ENCODE measurements at regions not wholly inside any gene's neighbourhood (a gene's known extent, or its start where the extent isn't known, plus 50 kb on each side); places are given as distances from the start of the nearest gene placed in this dataset.

DNA sequence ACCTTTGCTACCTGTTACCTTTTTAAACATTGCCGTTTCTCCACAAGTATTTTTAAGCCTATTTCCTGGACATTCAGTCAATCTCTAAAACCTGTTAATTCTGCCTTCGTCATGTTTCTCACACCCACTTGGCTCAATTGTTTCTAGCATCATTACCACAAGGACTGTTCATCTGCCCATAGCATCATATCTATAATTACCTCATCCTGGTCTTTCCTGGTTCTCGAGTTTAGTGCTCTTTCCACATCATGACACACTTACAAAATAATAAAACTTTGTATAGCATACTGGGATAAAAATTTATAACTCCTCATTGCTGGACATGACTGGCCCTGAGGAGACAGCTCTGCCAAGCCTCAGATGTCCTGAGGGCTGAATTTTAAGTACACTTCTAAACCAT lies 104.8 kb downstream of the CYB561 start:
- ATAC-seq (ENCODE audit: poor library complexity), result no peak

DNA sequence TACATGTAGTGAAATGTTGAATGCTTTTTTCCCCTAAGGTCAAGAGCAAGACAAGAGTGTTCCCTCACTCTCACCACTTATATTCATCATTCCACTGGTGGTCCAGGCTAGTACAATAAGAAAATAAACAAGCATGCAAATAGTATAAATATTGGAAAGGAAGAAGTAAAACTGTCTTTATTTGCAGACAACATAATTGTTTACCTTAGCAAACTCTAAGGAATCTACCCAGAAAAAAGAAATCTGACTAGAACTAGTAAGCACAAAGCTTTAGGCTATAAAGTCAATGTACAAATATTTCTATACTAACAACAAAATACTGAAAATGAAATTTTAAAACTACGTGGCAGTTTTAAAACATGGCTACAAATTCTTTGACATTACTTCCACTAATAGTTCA lies 101.7 kb downstream of the CYB561 start:
- DNase-seq (no peak), ATAC-seq (ENCODE audit: poor library complexity) (no peak)
- intact Hi-C loops (cut with DNase I), result no loop called here

More for the DNA sequence above, 104.8 kb downstream of the CYB561 start:
- no peak for DNase-seq
- intact Hi-C loops (cut with DNase I), result no loop called here

DNA sequence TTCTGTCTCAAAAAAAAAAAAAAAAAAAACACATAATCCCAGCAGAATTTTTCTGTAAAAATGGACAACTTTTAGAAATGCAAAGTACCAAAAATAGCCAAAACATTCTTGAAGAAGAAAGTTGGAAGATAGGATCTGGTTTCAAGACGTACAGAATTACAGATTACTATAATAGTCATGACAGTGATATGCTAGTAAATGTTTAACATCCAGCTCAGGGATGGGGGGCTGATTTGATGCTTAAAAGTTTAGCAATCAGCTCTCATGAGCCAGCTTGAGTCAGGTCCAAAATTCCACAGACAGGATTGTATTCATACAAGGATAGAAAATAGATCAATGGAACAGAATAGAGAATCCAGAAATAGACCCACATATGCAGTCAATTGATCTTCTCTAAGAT lies 100.5 kb downstream of the CYB561 start:
- intact Hi-C loops (cut with DNase I), result no loop called here
- ATAC-seq (ENCODE audit: poor library complexity) (no peak), DNase-seq (no peak)

DNA sequence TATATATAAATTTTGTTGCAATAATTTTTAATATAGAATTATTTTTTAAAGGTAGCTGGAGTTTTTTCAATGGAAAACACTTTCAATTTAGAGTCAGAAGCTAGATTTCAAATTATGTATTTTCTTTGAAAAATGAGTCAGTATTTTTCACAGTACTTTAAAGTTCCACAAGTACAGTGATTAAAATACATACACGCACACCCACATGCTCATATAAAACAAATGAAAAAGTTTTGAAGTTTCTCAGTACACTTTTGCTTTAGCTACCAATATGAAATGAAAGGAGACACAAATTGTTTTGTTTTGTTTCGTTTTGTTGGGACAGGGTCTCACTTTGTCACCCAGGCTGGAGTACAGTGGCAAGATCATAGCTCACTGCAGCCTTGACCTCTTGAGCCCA lies 98.6 kb downstream of the CYB561 start:
- intact Hi-C loops (cut with DNase I), result no loop called here
- ATAC-seq (ENCODE audit: poor library complexity) (no peak), DNase-seq (no peak)

DNA sequence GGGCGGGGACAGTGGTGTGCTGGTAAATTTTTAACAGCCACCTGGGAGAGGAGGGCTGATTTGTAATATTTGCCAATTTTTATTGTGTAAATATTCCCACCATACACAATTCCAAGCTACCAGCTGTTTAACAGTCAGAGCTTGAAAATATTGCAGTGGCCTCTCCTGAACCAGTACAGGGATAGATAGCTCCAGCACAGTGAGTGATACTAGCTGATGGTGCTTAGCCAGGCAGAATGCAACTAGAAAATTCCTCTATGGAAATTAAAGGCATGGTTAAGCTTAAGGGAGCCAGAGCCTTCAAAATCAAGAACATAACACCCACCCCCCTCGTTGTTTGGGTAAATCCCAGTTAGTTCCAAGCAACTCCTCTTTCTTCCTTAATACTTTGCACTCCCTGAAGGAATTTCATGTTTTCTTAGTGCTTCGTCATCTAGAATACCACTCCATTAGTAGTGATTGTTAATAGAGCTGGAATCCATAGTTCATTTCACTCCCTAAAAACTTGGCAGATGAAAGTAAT lies 96.6 kb downstream of the CYB561 start:
- intact Hi-C loops (cut with DNase I), result no loop called here
- DNase-seq, result no peak
- ATAC-seq (ENCODE audit: poor library complexity), result no peak

DNA sequence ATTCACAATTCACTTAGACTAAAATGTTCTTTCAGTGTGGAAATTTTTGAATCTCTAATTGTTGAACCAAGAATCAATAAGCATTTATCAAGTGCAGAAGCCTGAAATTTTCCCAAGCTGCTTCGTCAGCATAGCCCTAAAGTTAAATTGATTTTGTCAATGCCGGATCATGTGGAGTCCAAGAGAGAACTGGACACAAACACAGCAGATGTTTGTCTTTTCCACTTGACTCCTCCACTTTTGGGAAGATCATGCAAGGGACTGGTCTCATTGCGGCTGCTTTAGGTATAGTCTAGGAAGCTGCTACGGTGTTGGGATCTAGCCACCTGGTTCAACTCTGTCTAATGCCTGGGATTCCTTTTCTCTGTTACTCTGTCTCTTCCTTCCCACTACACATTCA lies 95.7 kb downstream of the CYB561 start:
- no peak for ATAC-seq (ENCODE audit: poor library complexity)
- intact Hi-C loops (cut with DNase I), result no loop called here
- no peak for DNase-seq

DNA sequence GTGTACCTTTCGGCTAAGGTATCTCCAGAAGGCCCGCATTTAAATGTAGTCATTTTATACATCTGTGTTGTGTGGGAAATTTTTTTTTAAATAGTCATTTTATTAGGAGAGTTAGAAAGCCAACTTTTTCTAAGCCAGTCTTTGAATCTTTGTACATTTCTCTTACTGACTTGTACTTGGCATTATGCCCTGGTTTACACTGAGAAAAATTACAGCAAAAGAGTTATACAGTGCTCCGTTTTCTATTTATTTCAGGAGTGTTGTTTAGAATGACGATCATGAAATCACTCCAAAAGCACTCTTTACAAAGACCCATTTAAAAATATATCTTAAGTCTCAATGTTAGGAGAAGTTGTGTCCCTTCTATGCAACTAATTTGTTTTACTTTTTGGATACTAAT lies 91.8 kb downstream of the CYB561 start:
- intact Hi-C loops (cut with DNase I), result no loop called here

DNA sequence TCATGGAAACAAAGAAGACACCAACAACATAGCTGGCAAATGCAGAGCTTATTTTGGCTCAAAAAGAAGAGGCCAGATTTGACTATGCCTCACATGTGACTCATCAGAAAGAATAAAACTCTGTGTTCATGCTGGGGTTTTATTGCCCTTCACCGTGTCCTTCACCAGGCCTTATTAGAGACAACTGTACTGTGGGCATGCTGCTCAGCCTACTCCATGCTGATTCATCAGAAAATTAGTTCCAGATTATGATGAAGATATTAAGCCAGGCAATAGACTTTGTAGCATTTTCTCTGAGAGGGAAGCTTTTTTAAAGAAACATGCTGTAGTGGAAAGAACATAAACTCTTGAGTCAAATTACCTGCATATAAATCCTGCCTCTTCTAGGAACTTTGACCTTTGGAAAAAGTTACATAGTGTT lies 89.8 kb downstream of the CYB561 start:
- intact Hi-C loops (cut with DNase I), result no loop called here
- ATAC-seq (ENCODE audit: poor library complexity) (peak; percentile 66), DNase-seq (no peak)

More for the DNA sequence above, 91.8 kb downstream of the CYB561 start:
- no peak for DNase-seq
- ATAC-seq (ENCODE audit: poor library complexity), result no peak

DNA sequence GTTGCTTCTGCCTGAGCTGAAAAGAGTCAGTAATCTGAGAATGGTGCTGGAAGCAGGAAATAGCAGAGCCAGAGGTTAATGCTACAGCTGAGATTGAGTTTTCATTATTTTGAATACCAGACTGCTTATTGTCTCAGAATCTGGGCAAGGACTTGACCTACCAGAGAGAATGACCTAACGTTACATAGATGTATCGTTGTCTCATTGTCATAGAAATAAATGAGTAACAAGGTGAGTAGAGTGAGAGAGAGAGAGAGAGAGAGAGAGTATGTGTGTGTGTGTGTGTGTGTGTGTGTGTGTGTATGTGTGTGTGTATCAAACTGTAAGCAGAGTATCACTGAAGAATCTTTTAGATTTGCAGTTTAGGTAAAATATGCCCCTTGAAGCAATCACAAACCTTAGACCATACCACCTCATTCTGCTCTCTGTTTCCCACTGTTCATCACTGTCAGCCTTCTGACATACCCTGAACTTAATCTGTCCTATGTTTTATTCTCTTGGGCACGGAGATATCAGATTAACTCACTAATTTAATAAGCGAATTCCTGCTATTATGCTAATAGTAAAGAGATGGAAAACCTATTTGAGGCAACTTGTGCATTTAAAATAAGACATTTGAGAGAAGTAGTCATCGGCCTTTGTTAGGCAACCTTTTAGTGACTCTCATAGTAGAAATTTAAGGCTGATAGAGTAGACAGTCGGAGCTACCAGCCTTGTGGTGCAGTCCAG lies 87.8 kb downstream of the CYB561 start:
- intact Hi-C loops (cut with DNase I), result no loop called here
- ATAC-seq (ENCODE audit: poor library complexity), result no peak
- no peak for DNase-seq

DNA sequence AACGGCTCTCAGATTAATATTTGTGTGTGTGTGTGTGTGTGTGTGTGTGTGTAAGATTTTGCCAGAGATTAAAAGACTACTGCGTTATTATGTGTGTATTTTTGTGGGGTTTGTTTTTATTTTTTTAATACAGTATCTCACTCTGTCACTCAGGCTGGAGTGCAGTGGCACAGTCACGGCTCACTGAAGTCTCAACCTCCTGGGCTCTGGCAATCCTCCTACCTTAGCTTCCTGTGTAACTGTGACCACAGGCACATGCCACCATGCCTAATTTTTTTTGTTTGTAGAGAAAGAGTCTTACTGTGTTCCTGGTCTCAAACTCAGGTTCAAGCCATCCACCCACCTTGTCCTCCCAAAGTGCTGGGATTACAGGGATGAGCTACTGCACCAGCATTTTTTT lies 87.2 kb downstream of the CYB561 start:
- intact Hi-C loops (cut with DNase I), result no loop called here
- ATAC-seq (ENCODE audit: poor library complexity), result no peak

DNA sequence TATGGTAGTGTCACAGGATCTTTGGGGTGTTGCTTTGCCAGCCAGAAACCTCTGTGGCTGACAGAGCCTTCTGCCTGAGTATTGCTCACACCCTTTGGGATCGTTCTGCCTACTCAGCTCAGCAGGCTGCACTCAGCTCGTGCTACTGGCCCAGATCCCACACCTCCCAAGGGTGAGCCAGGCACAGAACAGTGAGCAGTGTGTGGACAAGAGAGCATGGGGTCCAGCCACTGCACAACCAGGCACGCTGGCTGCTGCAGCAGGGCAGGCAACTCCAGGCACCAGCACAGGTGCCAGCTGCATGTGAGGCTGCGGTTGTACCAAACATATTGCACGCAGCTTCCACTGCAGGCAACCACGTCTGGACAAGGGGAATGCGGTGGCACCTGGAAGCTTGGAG lies 84.9 kb downstream of the CYB561 start:
- DNase-seq (peak; percentile 50), ATAC-seq (ENCODE audit: poor library complexity) (peak; percentile 31)
- intact Hi-C loops (cut with DNase I), result no loop called here

More for the DNA sequence above, 87.2 kb downstream of the CYB561 start:
- DNase-seq, result no peak

DNA sequence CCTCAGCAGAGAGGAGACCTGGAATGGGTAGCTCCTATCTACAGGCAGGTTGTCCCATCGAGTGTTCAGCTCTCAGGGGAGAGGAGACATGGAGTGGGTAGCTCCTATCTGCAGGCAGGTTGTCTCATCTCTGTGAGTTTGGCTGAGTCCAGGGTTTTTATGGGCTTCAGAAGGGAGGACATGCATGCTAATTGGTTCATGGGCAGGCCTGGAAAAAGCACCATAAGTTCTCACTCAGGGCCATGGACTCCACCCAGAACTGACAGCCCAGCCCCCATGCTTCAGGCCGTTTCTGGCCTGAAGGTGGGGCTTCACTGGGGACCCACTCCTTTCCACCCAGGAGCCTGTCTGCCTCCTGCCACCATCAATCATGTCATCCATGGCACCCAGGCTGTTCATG lies 84.0 kb downstream of the CYB561 start:
- no peak for DNase-seq
- no peak for ATAC-seq (ENCODE audit: poor library complexity)
- intact Hi-C loops (cut with DNase I), result no loop called here

DNA sequence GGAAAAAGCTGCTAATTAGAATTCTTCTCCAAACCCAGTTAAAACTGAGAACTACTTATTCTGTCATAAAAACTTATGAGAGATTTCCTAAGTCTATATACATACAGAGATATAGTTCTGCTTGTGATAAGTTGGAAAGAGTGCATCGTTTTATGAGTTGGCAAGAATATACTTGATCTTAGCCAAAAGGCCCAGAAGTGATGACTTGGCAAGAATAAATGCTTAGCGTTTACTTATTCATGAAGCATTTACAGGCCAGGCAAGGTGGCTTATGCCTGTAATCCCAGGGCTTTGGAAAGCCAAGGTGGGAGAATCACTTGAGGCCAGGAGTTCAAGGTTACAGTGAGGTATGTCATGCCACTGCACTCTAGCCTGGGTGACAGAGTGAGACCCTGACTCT lies 81.7 kb downstream of the CYB561 start:
- ATAC-seq (ENCODE audit: poor library complexity), result peak; percentile 18
- intact Hi-C loops (cut with DNase I), result no loop called here
- DNase-seq, result no peak

DNA sequence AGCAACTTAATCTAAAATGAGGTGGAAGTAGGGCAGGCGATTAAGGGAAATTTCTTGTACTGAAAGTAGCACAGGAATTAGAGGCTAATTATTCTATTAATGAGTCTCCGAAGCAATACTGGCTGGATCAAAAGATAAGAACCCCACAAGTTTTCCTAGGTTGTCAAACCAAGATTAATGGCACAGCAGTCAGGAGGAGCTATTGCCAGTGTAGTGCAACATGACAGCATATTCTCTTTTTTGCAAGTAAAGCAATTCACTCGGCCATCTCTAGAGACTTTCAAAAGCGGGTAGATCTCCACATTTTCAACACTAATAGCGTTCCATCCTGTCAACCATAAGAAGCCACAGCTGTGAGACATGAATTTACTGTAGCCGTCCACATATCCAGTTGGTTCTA lies 81.2 kb downstream of the CYB561 start:
- no peak for DNase-seq
- no peak for ATAC-seq (ENCODE audit: poor library complexity)
- intact Hi-C loops (cut with DNase I), result no loop called here

DNA sequence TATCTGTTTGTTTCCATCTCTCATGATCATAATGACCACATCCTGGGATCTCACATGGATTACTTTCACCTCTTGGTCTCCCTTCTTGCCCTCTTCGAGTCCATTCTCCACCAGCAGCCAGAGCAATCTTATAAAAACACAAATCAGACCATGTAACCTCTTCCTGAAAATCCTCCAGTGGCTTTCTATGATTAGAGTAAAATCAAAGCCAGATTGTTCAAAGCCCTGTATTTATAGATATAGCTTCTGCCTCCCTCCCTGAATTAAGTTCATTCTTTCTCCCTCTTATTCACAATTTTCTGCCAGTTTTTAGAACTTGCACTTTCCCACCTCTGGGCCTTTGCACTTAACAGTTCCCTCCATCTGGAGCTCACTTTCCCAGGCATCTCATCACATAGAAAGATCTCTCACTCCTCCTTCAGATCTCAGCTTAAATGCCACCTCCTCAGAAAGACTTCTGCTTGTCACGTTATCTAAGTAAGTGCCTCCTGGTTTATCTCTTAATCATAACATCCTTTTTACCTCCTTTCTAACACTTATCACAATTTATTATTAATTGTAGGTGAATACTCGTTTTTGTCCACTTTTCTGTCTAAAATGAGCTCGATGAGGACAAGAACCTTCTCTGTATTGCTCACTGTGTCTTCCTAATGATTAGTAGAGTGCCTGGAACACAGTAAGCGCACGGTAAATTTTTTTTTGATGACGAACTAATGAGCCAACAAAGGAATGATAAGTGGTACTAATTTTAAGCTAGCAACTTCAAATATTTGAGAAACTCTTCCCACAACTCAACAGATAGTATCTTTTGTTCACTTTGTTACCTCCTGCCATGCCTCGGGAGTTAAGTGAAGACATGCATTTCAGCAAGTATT lies 80.5 kb downstream of the CYB561 start:
- ATAC-seq (ENCODE audit: poor library complexity) (no peak), DNase-seq (no peak)
- intact Hi-C loops (cut with DNase I), result no loop called here

DNA sequence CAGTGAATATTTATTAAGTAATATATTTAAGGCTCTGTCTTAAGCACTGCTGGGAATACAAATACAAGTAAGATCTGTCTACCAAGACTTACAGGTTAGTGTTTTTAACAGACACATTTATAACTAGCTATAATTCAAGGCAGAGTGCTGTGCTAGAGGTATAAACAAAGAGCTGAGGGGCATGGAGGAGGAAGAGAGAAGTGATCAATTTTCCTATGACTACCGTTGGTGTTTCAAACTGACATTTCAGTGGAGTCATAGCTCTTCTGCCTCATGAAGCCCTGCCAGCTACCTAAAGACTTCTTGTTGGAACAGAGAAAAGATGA lies 79.9 kb downstream of the CYB561 start:
- ATAC-seq (ENCODE audit: poor library complexity), result no peak
- intact Hi-C loops (cut with DNase I), result no loop called here
- no peak for DNase-seq

DNA sequence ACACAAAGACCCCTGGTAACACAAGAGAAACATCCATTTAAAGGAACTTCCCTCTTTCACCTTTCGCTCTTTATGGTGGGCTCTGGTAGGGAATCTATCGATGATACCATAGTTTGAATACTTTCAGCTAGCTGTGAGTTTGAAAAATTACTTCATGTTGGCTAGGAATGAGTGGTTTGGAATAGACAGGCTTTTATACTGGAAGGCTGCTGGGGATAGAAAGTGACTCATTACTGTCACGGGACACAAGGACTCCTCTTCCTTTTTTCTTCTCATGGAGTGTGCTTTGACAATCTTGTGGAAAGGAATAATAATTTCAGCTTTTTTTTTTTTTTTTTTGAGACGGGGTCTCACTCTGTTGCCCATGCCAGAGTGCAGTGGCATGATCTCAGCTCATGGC lies 76.9 kb downstream of the CYB561 start:
- ATAC-seq (ENCODE audit: poor library complexity), result peak; percentile 56

DNA sequence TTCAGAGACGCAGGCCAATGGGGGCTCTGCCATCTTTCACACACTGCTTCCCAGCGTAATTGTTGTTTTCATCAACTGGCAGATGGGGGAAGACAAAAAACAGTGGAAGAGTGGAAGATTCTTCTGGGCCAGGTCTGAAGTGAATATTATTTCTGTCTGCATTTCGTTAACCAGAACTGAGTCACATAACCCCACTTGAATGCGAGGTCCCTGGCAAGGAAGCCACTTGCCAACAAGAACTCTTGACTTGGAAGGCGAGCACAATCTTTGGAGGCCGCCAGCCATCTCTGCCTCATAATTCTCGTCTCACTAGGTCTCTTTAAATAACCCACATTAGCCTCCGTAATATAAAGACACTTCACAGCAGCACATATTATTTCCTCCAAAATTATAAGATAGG lies 75.4 kb downstream of the CYB561 start:
- intact Hi-C loops (cut with DNase I), result no loop called here
- ATAC-seq (ENCODE audit: poor library complexity) (no peak), DNase-seq (no peak)

More for the DNA sequence above, 76.9 kb downstream of the CYB561 start:
- DNase-seq, result no peak
- intact Hi-C loops (cut with DNase I), result no loop called here

DNA sequence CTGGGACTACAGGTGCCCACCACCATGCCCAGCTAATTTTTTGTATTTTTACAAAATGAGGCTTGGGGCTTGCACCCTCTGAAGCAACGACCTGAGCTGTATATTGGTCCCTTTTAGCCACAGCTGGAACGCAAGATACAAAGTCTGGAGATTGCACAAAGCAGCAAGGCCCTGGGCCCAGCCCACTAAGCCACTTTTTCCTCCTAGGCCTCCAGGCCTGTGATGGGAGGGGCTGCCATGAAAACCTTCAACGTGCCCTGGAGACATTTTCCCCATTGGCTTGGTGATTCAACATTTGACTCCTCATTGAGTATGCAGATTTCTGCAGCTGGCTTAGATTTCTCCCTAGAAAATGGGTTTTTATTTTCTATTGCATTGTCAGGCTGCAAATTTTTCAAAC lies 69.2 kb downstream of the CYB561 start:
- no peak for ATAC-seq (ENCODE audit: poor library complexity)
- intact Hi-C loops (cut with DNase I), result no loop called here

More for the DNA sequence above, 69.2 kb downstream of the CYB561 start:
- DNase-seq, result no peak

All from Right ventricle myocardium superior (tissue), 1 donor.